Endothelial cell of umbilical vein (primary cell): ENCODE measurements at regions not wholly inside any gene's neighbourhood (a gene's known extent, or its start where the extent isn't known, plus 50 kb on each side); places are given as distances from the start of the nearest gene placed in this dataset.

Experiments
- MYC ChIP-seq: IDR thresholded peaks from one replicate; pipeline ENCODE4 v1.6.1; 2011; ENCODE audit warnings: mild to moderate bottlenecking, low read depth, low read length
- TF ChIP-seq, protein P1 (sequence below), 2 donors: IDR thresholded peaks; 1 replicate in 1 of 2; 2 replicates in 1 of 2; pipeline ENCODE4 v1.5.1; 2011; ENCODE audit warnings: low read length in 2 of 2, mild to moderate bottlenecking in 2 of 2, moderate library complexity in 2 of 2, control low read depth in 1 of 2, inconsistent platforms in 1 of 2, low read depth in 1 of 2; ENCODE audit not compliant: insufficient read depth in 1 of 2; ENCODE audit errors: extremely low read depth in 1 of 2

DNA sequence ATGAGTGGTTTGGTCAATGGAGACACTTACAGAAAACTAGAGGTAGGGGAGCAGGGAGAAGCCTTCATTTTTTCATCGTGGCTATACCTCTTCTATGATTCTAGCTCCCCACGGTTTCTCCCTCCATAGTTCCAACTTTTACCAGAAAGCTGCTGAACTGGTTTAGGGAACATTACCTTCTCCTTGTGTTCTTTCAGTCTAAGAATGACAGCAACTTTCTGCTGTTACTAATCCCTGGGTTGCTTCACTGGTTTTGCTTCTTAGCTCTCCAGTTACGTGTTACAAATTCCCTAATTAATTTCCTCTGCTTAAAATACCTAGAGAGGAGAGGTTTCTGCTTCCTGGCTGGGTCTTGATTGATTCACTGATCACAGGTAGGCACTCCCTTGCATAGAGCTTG lies 499.9 kb downstream of the SLC4A3 start:
- TF ChIP-seq, protein P1, sequence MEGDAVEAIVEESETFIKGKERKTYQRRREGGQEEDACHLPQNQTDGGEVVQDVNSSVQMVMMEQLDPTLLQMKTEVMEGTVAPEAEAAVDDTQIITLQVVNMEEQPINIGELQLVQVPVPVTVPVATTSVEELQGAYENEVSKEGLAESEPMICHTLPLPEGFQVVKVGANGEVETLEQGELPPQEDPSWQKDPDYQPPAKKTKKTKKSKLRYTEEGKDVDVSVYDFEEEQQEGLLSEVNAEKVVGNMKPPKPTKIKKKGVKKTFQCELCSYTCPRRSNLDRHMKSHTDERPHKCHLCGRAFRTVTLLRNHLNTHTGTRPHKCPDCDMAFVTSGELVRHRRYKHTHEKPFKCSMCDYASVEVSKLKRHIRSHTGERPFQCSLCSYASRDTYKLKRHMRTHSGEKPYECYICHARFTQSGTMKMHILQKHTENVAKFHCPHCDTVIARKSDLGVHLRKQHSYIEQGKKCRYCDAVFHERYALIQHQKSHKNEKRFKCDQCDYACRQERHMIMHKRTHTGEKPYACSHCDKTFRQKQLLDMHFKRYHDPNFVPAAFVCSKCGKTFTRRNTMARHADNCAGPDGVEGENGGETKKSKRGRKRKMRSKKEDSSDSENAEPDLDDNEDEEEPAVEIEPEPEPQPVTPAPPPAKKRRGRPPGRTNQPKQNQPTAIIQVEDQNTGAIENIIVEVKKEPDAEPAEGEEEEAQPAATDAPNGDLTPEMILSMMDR (IDR thresholded peaks at IDR 0.05; ENCODE audit: extremely low read depth in 1 of 2, insufficient read depth in 1 of 2, low read depth in 1 of 2, low read length in 2 of 2), result no peak
- TF ChIP-seq MYC, result no peak
